Activated CD4-positive, alpha-beta memory T cell treated with anti-CD3 and anti-CD28 coated beads for 36 hours (primary cell): ENCODE measurements at regions not wholly inside any gene's neighbourhood (a gene's known extent, or its start where the extent isn't known, plus 50 kb on each side); places are given as distances from the start of the nearest gene placed in this dataset.

Source experiments
- CTCF ChIA-PET: fragments of 350-600 bp; sonication (Branson Sonifier 250); formaldehyde crosslinking; loops from one replicate; lab custom pipeline; 2021; ENCODE audit warnings: antibody characterized with exemption, inconsistent platforms; lab: Charles Lee
- POLR2A ChIA-PET: fragments of 350-600 bp; sonication (Branson Sonifier 250); formaldehyde crosslinking; loops from one replicate; lab custom pipeline; 2021; ENCODE audit warnings: antibody characterized with exemption; lab: Charles Lee
- DNase-seq: peaks from one replicate; pipeline ENCODE4 v3.0.0-alpha.2; 2020
- H3K27ac Mint-ChIP-seq: one replicate; pipeline ENCODE4 v1.8.0; 2021; ENCODE audit warnings: mixed read lengths
- H3K27me3 Mint-ChIP-seq: one replicate; pipeline ENCODE4 v1.8.0; 2021; ENCODE audit warnings: mixed read lengths
- H3K36me3 Mint-ChIP-seq: one replicate; pipeline ENCODE4 v1.8.0; 2021; ENCODE audit warnings: mixed read lengths
- H3K4me1 Mint-ChIP-seq: one replicate; pipeline ENCODE4 v1.8.0; 2021; ENCODE audit warnings: low read depth, mixed read lengths
- H3K4me3 Mint-ChIP-seq: one replicate; pipeline ENCODE4 v1.8.0; 2021; ENCODE audit warnings: mild to moderate bottlenecking, mixed read lengths
- H3K9me3 Mint-ChIP-seq: one replicate; pipeline ENCODE4 v1.8.0; 2021; ENCODE audit warnings: mixed read lengths
- intact Hi-C: fragments of 100-400 bp; cut with micrococcal nuclease; formaldehyde crosslinking; loops from one replicate; pipeline ENCODE4 v1.15.1; 2023

GRCh38 chr9:106615118-106615889, 247.7 kb upstream of the ZNF462 start:
- DNase-seq: no peak
- Mint-ChIP-seq H3K27me3 (no peaks in the 10 kb centered on the region), H3K4me3 (no peak overlapping the region), H3K4me1 (no peaks in the 10 kb centered on the region), H3K9me3 (peaks cover 7% of the 10 kb centered on the region), H3K36me3 (no peaks in the 10 kb centered on the region), H3K27ac (no peak overlapping the region)
- intact Hi-C loops: no loop called here
- POLR2A ChIA-PET: no interaction called here
- CTCF ChIA-PET: no interaction called here

- H3K36me3 Mint-ChIP-seq: no peaks in the 10 kb centered on the region
- H3K9me3 Mint-ChIP-seq: peaks cover 7% of the 10 kb centered on the region
- ChIA-PET CTCF (no interaction called here), POLR2A (interaction anchor here (0.7 kb wide), 1 partner anchor 439 kb away, joined by 3 read pairs; no protein-coding TSS in a partner anchor)
- H3K4me3 Mint-ChIP-seq: no peak overlapping the region
- no peak for DNase-seq
- no peak overlapping the region for H3K27ac Mint-ChIP-seq
- H3K27me3 Mint-ChIP-seq: no peaks in the 10 kb centered on the region
- H3K4me1 Mint-ChIP-seq: no peaks in the 10 kb centered on the region
- intact Hi-C loops: no loop called here
These were observed 246.9 kb upstream of the ZNF462 start for GRCh38 chr9:106616026-106616425.

DNA sequence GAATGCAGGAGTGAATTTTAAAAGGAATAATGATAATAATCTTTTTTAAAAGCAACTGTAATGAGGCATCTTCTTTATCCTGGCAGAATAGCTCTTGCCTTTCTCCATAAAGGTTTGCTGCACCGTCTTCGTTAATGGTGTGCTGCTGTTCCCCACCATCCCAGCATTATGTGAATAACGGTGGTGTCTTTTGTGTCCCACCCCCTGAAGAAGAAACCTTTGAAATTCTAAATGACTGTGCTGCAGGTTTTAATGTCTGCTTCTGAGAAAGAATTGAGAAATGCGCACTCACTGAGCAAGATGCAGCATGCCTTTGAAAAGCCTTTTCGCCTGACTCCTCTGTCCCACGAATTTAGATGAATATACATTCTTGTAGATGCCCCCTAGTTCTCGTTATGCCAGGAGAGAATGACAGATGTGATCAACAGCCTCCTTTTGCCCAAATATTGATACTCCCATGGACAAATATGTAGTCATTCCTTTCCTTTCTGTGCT, 246.1 kb upstream of the ZNF462 start:
- POLR2A ChIA-PET: no interaction called here
- Mint-ChIP-seq H3K4me3 (no peak overlapping the region), H3K27me3 (no peaks in the 10 kb centered on the region), H3K9me3 (peaks cover 5% of the 10 kb centered on the region), H3K4me1 (no peaks in the 10 kb centered on the region), H3K27ac (no peak overlapping the region), H3K36me3 (no peaks in the 10 kb centered on the region)
- no peak for DNase-seq
- intact Hi-C loops: no loop called here
- CTCF ChIA-PET: no interaction called here

DNA sequence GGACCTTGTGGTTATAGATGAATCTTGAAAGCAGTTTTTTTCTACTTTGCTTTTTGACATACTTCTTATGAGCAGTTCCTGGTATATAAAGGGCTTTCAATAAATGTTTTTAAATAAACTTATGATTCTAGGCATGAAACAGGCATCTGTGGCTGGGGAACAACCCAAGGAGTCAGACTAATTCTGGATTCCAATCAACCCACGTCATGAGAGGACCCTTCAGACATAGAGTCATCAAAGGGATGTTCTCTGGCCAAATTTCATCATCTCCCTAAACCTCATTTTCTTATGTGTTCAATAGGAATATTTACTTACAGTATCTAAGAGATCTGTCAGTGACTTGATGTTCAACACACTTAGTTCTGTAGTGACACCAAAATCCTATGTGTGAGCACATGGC, 243.8 kb upstream of the ZNF462 start:
- ChIA-PET POLR2A (no interaction called here), CTCF (no interaction called here)
- intact Hi-C loops: no loop called here
- Mint-ChIP-seq H3K36me3 (no peaks in the 10 kb centered on the region), H3K27ac (no peak overlapping the region), H3K9me3 (peaks cover 8% of the 10 kb centered on the region), H3K4me1 (no peaks in the 10 kb centered on the region), H3K27me3 (no peaks in the 10 kb centered on the region), H3K4me3 (no peak overlapping the region)
- no peak for DNase-seq

DNA sequence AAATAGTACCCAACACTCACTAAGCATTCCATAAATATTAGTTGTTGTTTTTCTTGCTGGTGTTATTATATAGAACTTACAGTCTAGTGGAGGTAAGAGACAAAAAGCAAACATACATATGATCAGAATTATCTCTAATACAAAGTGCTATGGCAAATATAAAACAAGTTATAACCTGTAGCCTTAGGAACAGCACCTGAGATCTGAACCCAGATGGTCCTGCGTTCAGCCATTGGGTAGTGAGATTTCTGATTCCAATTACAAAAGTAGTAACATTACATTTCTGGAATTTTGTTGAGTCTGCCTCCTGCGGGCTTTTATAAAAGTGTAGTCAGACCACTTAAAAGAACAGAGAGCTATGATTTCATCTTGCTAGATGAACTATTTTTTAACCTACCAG, 242.9 kb upstream of the ZNF462 start:
- Mint-ChIP-seq H3K27me3 (no peaks in the 10 kb centered on the region), H3K4me1 (no peaks in the 10 kb centered on the region), H3K9me3 (peaks cover 8% of the 10 kb centered on the region), H3K4me3 (no peak overlapping the region), H3K36me3 (no peaks in the 10 kb centered on the region), H3K27ac (no peak overlapping the region)
- ChIA-PET POLR2A (no interaction called here), CTCF (no interaction called here)
- intact Hi-C loops: no loop called here
- no peak for DNase-seq

GRCh38 chr9:106620866-106621265, 242.1 kb upstream of the ZNF462 start:
- DNase-seq: no peak
- intact Hi-C loops: no loop called here
- H3K4me1 Mint-ChIP-seq: no peaks in the 10 kb centered on the region
- POLR2A ChIA-PET: no interaction called here
- H3K27me3 Mint-ChIP-seq: no peaks in the 10 kb centered on the region
- CTCF ChIA-PET: no interaction called here
- H3K4me3 Mint-ChIP-seq: no peak overlapping the region
- H3K9me3 Mint-ChIP-seq: peaks cover 8% of the 10 kb centered on the region
- H3K27ac Mint-ChIP-seq: no peak overlapping the region
- H3K36me3 Mint-ChIP-seq: no peaks in the 10 kb centered on the region

DNA sequence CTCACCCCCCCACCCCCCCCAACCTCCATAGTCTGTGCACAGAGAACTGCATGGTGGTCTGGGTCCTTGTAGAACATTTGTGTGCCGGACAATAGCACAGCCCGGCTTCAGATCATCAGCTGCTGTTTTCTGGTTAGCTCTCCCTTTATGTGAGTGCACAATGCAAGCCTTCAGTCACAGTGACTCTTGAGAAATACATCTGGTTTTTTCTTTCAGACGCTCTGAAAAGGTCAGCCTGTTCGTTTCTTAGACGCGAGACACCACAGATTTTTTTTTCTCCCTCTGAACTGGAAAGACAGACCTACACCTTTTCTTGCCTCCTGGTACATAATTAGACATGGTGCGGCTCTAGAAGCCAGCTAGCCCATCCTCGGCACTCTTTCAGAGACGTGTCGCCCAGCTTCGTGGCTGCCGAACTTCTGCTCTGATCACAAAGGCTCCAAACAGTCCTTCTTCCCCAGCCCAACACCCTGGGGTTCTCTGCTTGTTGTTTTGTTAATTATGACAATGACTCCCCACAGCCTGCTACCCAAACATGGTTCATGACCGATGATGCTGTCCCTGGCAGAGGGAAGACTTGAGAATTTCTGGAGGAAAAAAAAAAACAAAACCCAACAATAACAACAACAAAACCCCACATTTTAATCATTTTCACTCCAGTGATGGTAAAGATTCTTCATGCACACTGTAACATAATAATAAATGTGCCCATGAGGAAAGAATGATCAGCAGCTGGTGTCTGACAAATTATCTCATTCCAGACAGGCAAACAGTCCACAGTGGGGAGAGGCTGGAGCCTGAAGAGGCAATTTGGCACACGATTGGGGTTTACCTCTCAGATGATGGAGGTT, 241.4 kb upstream of the ZNF462 start:
- CTCF ChIA-PET: no interaction called here
- DNase-seq: no peak
- Mint-ChIP-seq H3K27me3 (no peaks in the 10 kb centered on the region), H3K27ac (no peak overlapping the region), H3K4me3 (no peak overlapping the region), H3K4me1 (no peaks in the 10 kb centered on the region), H3K36me3 (no peaks in the 10 kb centered on the region), H3K9me3 (peaks cover 5% of the 10 kb centered on the region)
- intact Hi-C loops: no loop called here
- POLR2A ChIA-PET: interaction anchor here (0.6 kb wide), 1 partner anchor 1200 kb away, joined by 4 read pairs; no protein-coding TSS in a partner anchor

GRCh38 chr9:106622164-106622487, 240.8 kb upstream of the ZNF462 start:
- POLR2A ChIA-PET: no interaction called here

DNA sequence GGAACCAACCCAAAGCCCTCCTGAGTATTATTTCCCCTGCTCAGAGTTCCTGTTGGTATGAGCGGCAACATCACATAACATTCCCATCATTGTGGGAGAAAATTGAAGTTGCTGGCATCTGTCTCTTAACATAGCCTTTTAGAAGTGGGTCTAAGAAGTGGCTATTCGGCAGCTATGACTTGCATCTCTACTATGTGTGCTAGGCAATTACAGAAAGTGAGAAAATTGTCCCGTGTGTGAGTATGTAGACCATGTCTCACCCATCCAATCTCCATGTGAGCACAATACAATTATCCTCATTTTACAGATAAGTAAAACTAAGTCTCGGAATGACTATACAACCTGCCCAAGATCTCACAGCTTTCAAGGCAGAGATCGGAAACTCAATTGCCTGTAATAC, 239.4 kb upstream of the ZNF462 start:
- no peak for DNase-seq
- no peaks in the 10 kb centered on the region for H3K36me3 Mint-ChIP-seq
- POLR2A ChIA-PET: no interaction called here
- H3K9me3 Mint-ChIP-seq: peaks cover 6% of the 10 kb centered on the region
- no peak overlapping the region for H3K27ac Mint-ChIP-seq
- intact Hi-C loops: no loop called here
- H3K4me1 Mint-ChIP-seq: no peaks in the 10 kb centered on the region
- no peak overlapping the region for H3K4me3 Mint-ChIP-seq
- CTCF ChIA-PET: no interaction called here
- no peaks in the 10 kb centered on the region for H3K27me3 Mint-ChIP-seq

More at GRCh38 chr9:106622164-106622487, 240.8 kb upstream of the ZNF462 start:
- H3K27me3 Mint-ChIP-seq: no peaks in the 10 kb centered on the region
- H3K4me1 Mint-ChIP-seq: no peaks in the 10 kb centered on the region
- no peak overlapping the region for H3K4me3 Mint-ChIP-seq
- no peak for DNase-seq
- CTCF ChIA-PET: no interaction called here
- H3K36me3 Mint-ChIP-seq: no peaks in the 10 kb centered on the region
- intact Hi-C loops: no loop called here
- peaks cover 5% of the 10 kb centered on the region for H3K9me3 Mint-ChIP-seq
- H3K27ac Mint-ChIP-seq: no peak overlapping the region

GRCh38 chr9:106625259-106625789, 237.6 kb upstream of the ZNF462 start:
- no peaks in the 10 kb centered on the region for H3K4me1 Mint-ChIP-seq
- no peak for DNase-seq
- no peaks in the 10 kb centered on the region for H3K36me3 Mint-ChIP-seq
- no peak overlapping the region for H3K27ac Mint-ChIP-seq
- H3K4me3 Mint-ChIP-seq: no peak overlapping the region
- no peaks in the 10 kb centered on the region for H3K27me3 Mint-ChIP-seq
- ChIA-PET CTCF (no interaction called here), POLR2A (no interaction called here)
- intact Hi-C loops: no loop called here
- H3K9me3 Mint-ChIP-seq: peaks cover 10% of the 10 kb centered on the region

GRCh38 chr9:106626936-106627335, 236.0 kb upstream of the ZNF462 start:
- intact Hi-C loops: no loop called here
- no peak for DNase-seq
- CTCF ChIA-PET: no interaction called here
- Mint-ChIP-seq H3K36me3 (no peaks in the 10 kb centered on the region), H3K4me3 (no peak overlapping the region), H3K9me3 (peaks cover 10% of the 10 kb centered on the region), H3K27ac (no peak overlapping the region), H3K27me3 (no peaks in the 10 kb centered on the region), H3K4me1 (no peaks in the 10 kb centered on the region)
- POLR2A ChIA-PET: no interaction called here

- H3K36me3 Mint-ChIP-seq: no peaks in the 10 kb centered on the region
- ChIA-PET CTCF (no interaction called here), POLR2A (no interaction called here)
- H3K9me3 Mint-ChIP-seq: peaks cover 12% of the 10 kb centered on the region
- DNase-seq: no peak
- H3K4me3 Mint-ChIP-seq: no peak overlapping the region
- H3K27ac Mint-ChIP-seq: no peak overlapping the region
- H3K27me3 Mint-ChIP-seq: no peaks in the 10 kb centered on the region
- intact Hi-C loops: no loop called here
- H3K4me1 Mint-ChIP-seq: no peaks in the 10 kb centered on the region
These were observed 230.3 kb upstream of the ZNF462 start for GRCh38 chr9:106632621-106633020.
